ENCODE measurements at regions not wholly inside any gene's neighbourhood (a gene's known extent, or its start where the extent isn't known, plus 50 kb on each side); places are given as distances from the start of the nearest gene placed in this dataset.
"Not testable (repeated sequence)": the region's sequence is repeated elsewhere in the genome, so short reads cannot be mapped to it uniquely, and the experiment has no call there.

GRCh38 chr10:23630376-23630775 lies 191.5 kb downstream of the OTUD1 start:
- no peak for TF ChIP-seq CTCF (IDR thresholded peaks at IDR 0.05; ENCODE audit: insufficient read depth, low read depth, low read length)
- no peak for DNase-seq (ENCODE audit: low read depth)
- no peak overlapping the region for H3K4me3 ChIP-seq (ENCODE audit: low read depth, low read length)

GRCh38 chr10:23630885-23631284 lies 192.0 kb downstream of the OTUD1 start:
- no peak overlapping the region for H3K4me3 ChIP-seq (ENCODE audit: low read depth, low read length)
- DNase-seq (ENCODE audit: low read depth), result no peak
- no peak for TF ChIP-seq CTCF (IDR thresholded peaks at IDR 0.05; ENCODE audit: insufficient read depth, low read depth, low read length)

DNA sequence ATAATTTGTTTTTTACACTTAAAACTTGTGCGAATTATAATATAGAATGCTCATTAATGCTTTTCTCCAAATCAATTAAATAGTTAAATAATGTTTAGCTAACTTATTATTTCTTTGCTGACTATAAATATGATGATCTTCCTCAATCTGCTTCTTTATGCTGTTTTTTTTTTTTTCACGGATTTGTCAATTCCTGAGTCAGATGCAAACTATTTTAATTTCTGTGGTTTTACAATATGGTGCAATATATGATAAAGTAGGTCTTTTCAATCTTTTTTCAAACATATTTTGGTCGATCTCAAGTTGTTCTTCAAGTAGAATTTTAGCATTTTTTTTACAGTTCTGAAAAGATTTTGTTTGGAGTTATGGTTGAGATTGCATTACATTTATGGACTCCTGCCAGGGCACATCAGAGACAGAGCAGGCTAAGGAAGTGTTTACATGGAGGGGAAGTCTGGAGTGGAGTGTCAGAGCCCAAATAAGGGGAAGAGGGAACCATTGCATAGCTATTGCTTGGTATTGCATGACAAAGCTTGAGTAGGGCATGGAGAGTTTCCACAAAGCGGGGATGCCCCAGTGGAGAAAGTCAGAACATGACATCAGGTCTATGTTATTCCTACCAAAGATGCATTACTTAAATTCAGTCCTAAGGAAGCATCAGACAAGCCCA lies 204.4 kb downstream of the OTUD1 start:
- H3K4me3 ChIP-seq (ENCODE audit: low read depth, low read length), result no peak overlapping the region
- no peak for TF ChIP-seq CTCF (IDR thresholded peaks at IDR 0.05; ENCODE audit: insufficient read depth, low read depth, low read length)
- DNase-seq (ENCODE audit: low read depth), result no peak

DNA sequence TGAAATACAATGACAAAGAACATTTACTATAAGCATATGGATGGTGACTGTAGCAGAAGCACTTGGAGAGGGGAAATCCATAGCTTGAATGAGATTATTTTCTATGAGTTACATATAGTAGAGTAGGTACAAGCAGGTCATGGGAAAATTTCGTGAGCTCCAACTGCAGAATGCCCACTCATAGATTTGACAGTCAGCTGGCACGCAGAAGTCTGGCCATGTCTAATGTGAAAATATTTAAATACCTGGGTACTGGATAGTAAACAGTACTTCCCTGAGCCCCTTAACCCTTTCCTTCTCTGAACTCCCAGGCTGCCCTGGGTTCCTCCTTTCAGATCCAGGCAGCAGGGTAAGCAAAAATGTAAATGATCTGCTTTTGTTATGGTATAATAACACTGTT lies 209.7 kb downstream of the OTUD1 start:
- DNase-seq (ENCODE audit: low read depth), result no peak
- no peak overlapping the region for H3K4me3 ChIP-seq (ENCODE audit: low read depth, low read length)
- TF ChIP-seq CTCF (IDR thresholded peaks at IDR 0.05; ENCODE audit: insufficient read depth, low read depth, low read length), result no peak

DNA sequence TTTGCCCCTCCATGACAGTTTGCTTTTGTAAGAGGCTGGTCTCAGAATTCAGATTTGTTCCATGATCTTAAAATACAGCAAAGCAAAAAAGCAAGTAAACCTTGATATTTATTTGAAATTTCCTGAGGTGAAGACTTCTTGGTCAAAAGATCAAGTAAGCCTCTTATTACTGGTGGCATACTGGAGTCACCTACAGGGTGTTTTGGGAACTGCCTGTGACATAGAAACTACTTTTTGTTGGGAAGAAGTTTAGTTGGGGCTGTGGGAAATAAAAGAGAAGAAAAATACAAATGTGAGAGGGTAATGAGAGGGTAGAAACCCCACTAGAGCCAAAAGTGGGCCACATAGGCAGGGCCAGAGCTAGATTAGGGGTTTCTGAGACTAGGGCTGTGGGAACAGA lies 217.9 kb downstream of the OTUD1 start:
- H3K4me3 ChIP-seq (ENCODE audit: low read depth, low read length), result no peak overlapping the region
- no peak for DNase-seq (ENCODE audit: low read depth)
- TF ChIP-seq CTCF (IDR thresholded peaks at IDR 0.05; ENCODE audit: insufficient read depth, low read depth, low read length), result no peak

DNA sequence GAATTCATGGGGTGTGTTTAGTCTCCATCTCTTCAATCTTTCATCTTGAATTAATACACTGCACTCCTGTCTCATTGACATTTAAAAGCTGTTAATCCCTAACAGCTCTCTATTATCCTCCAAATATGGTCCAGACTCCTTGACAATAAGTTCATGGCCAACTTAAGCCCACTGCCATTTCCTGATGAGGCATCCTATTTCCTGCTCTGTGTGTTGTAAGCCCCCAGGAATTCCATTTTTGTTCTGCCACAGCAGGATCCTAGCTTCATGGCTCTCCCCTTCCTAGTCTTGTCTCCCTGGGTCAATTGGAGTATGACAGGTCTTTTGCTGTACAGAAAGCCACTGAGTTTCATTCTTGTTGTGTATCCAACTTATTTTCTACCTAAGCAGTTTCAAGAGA lies 218.8 kb downstream of the OTUD1 start:
- no peak for TF ChIP-seq CTCF (IDR thresholded peaks at IDR 0.05; ENCODE audit: insufficient read depth, low read depth, low read length)
- no peak for DNase-seq (ENCODE audit: low read depth)

GRCh38 chr10:23671866-23672265 lies 233.0 kb downstream of the OTUD1 start:
- H3K4me3 ChIP-seq (ENCODE audit: low read depth, low read length); DNase-seq (ENCODE audit: low read depth): not testable (repeated sequence)

More for the DNA sequence above, 218.8 kb downstream of the OTUD1 start:
- no peak overlapping the region for H3K4me3 ChIP-seq (ENCODE audit: low read depth, low read length)

Measured in fibroblast of villous mesenchyme (primary cell).